DND-41 (cell line): ENCODE measurements at regions not wholly inside any gene's neighbourhood (a gene's known extent, or its start where the extent isn't known, plus 50 kb on each side); places are given as distances from the start of the nearest gene placed in this dataset.

Experiments
- CTCF ChIP-seq: IDR thresholded peaks from 2 replicates; pipeline ENCODE4 v1.5.1; 2012; ENCODE audit warnings: borderline replicate concordance, low read length, moderate library complexity, mild to moderate bottlenecking; ENCODE audit not compliant: poor library complexity, severe bottlenecking; ENCODE audit errors: extremely low read depth
- EZH2 ChIP-seq: IDR thresholded peaks from 3 replicates; pipeline ENCODE4 v1.6.1; 2012; ENCODE audit warnings: borderline replicate concordance, low read depth, mild to moderate bottlenecking, moderate library complexity, low read length, inconsistent platforms; ENCODE audit not compliant: severe bottlenecking

GRCh38 chr21:31482460-31482859 is 138.4 kb upstream of the TIAM1 start:
- TF ChIP-seq CTCF (no peak), EZH2 (no peak)
